SK-N-MC (cell line): ENCODE measurements at regions not wholly inside any gene's neighbourhood (a gene's known extent, or its start where the extent isn't known, plus 50 kb on each side); places are given as distances from the start of the nearest gene placed in this dataset.

ENCODE experiments used
- DNase-seq: peaks from one replicate; pipeline ENCODE4 v3.0.0-alpha.2; 2011; ENCODE audit warnings: low read depth, low spot score
- H3K27ac ChIP-seq: fragments of 200-600 bp; sonication (generic); 2 replicates; pipeline ENCODE4 v1.5.1; 2016; ENCODE audit warnings: mixed run types
- H3K36me3 ChIP-seq: fragments of 200-600 bp; sonication (generic); 2 replicates; pipeline ENCODE4 v1.6.1; 2017; ENCODE audit warnings: antibody characterized with exemption, low read length, mixed read lengths; ENCODE audit not compliant: insufficient read depth
- H3K4me3 ChIP-seq: fragments of 200-600 bp; sonication (generic); 2 replicates; pipeline ENCODE4 v1.5.1; 2016
- H3K9ac ChIP-seq: fragments of 200-600 bp; sonication (generic); 2 replicates; pipeline ENCODE4 v1.8.0; 2017; ENCODE audit warnings: mixed run types, mixed read lengths; ENCODE audit not compliant: insufficient read length
- H3K9me3 ChIP-seq: fragments of 200-600 bp; sonication (generic); 2 replicates; pipeline ENCODE4 v1.6.1; 2017; ENCODE audit warnings: low read depth, mild to moderate bottlenecking, antibody characterized with exemption, low read length, moderate library complexity, mixed read lengths
- EZH2 ChIP-seq: fragments of 200-600 bp; sonication (generic); IDR thresholded peaks from one replicate; pipeline ENCODE4 v1.6.1; 2017; ENCODE audit warnings: antibody characterized with exemption
- FOXP2 ChIP-seq: optimal IDR thresholded peaks from 2 replicates; pipeline ENCODE3; 2011; ENCODE audit warnings: mild to moderate bottlenecking, moderate library complexity; ENCODE audit not compliant: insufficient read depth; ENCODE audit errors: extremely low read length, control extremely low read depth
- POLR2AphosphoS5 ChIP-seq: IDR thresholded peaks from 2 replicates; pipeline ENCODE4 v1.6.1; 2012; ENCODE audit warnings: mild to moderate bottlenecking, low read depth, low read length, borderline replicate concordance

GRCh38 chr3:99586701-99587100 lies 51.7 kb upstream of the COL8A1 start:
- H3K9ac ChIP-seq: no peak overlapping the region
- no peak for TF ChIP-seq EZH2
- TF ChIP-seq FOXP2: no peak
- no peak for TF ChIP-seq POLR2AphosphoS5
- no peak for DNase-seq
- H3K36me3 ChIP-seq: no peaks in the 10 kb centered on the region
- H3K27ac ChIP-seq: no peak overlapping the region
- H3K4me3 ChIP-seq: no peak overlapping the region
- H3K9me3 ChIP-seq: no peaks in the 10 kb centered on the region

- Histone ChIP-seq H3K4me3 (no peak overlapping the region), H3K27ac (no peak overlapping the region), H3K9me3 (no peaks in the 10 kb centered on the region), H3K36me3 (no peaks in the 10 kb centered on the region), H3K9ac (no peak overlapping the region)
- TF ChIP-seq POLR2AphosphoS5: no peak
- no peak for TF ChIP-seq FOXP2
- TF ChIP-seq EZH2: no peak
- DNase-seq: no peak
Measured at GRCh38 chr3:99579965-99580364, 58.4 kb upstream of the COL8A1 start.

DNA sequence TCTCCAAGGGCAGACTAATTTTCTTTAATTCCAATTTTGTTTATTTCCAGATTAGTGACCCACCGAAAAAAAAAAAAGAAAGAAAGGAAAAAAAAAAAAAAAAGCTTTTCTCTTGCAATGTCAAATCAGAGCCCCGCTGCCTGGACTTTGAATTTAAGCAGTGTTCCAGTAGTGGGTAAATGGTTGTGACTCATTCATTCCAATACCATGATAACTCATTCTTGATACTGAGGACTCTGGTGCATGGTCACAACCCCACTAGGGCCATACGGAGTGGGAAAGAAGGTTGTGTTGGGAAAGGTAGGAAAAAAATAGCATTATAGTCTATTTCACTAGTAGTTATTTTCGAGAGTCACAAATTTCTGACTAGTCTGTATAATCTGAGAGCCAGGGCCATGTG lies 59.1 kb upstream of the COL8A1 start:
- Histone ChIP-seq H3K9ac (no peak overlapping the region), H3K36me3 (no peaks in the 10 kb centered on the region), H3K27ac (no peak overlapping the region), H3K4me3 (no peak overlapping the region), H3K9me3 (no peaks in the 10 kb centered on the region)
- no peak for DNase-seq
- no peak for TF ChIP-seq FOXP2
- no peak for TF ChIP-seq EZH2
- no peak for TF ChIP-seq POLR2AphosphoS5

DNA sequence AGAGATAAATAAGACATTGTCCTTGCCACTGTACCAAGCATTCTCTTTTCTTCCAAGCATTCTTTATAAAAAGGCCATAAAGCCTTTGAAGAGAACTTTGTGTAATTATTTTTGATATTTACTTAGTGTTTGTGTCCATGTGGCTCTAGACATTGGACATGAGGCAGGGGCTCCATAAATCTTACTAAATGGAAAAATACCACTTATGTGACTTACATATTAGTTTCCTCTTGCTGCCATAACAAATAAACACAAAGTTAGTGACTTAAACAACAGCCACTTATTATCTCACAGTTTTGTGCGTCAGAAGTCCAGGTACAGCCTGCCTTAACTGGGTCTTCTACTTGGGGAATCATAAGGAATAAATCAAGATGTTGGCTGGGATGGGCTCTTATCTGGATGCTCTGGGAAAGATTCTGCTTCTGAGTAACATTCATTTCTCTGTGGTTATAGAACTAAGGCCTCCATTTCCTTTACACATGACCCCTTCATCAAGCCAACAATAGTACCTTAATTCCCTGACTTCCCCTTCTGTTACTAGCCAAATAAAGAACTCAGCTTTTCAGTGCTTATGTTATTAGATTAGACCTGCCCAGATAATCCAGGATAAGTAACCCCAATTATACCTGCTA lies 59.9 kb upstream of the COL8A1 start:
- Histone ChIP-seq H3K9me3 (no peaks in the 10 kb centered on the region), H3K4me3 (no peak overlapping the region), H3K36me3 (no peaks in the 10 kb centered on the region), H3K9ac (no peak overlapping the region), H3K27ac (no peak overlapping the region)
- no peak for DNase-seq
- TF ChIP-seq POLR2AphosphoS5 (no peak), FOXP2 (no peak), EZH2 (no peak)

DNA sequence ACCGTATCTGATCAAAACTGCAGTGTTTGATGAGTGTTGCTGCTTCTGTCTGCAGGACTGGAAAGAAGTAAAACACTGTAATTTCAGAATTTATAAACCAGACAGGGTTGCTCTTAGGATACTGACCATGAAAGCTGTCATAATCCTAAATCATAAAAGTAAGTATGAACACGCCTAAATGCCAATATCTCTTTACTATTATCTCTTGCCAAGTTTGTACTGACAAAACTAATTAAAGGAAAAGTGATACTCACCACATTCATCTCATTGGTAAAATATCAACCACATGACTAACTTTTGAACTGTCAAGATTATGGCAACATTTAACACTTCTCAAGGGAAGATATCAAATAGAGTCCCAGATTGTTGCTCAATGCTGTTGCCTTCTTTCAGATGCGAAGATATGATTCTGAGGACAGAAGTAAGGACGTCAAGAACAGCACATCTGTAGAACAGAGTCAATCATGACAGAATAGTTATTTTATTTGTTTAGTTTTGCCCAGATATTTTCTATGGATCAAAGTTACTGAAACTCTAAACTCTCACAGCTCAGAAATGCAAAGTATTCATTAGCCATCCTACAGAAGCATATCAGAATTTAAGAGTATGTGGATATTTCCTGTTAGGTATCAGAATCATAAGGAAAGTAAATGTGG lies 61.4 kb upstream of the COL8A1 start:
- Histone ChIP-seq H3K9ac (no peak overlapping the region), H3K4me3 (no peak overlapping the region), H3K27ac (no peak overlapping the region), H3K36me3 (no peaks in the 10 kb centered on the region), H3K9me3 (no peaks in the 10 kb centered on the region)
- no peak for TF ChIP-seq FOXP2
- no peak for TF ChIP-seq POLR2AphosphoS5
- no peak for TF ChIP-seq EZH2
- DNase-seq: no peak

- H3K36me3 ChIP-seq: no peaks in the 10 kb centered on the region
- DNase-seq: no peak
- no peak overlapping the region for H3K27ac ChIP-seq
- TF ChIP-seq FOXP2 (no peak), EZH2 (no peak), POLR2AphosphoS5 (no peak)
- no peak overlapping the region for H3K9ac ChIP-seq
- no peaks in the 10 kb centered on the region for H3K9me3 ChIP-seq
- H3K4me3 ChIP-seq: no peak overlapping the region
Measured at GRCh38 chr3:99575683-99576082, 62.7 kb upstream of the COL8A1 start.

- no peaks in the 10 kb centered on the region for H3K9me3 ChIP-seq
- no peak overlapping the region for H3K27ac ChIP-seq
- H3K4me3 ChIP-seq: no peak overlapping the region
- DNase-seq: no peak
- H3K36me3 ChIP-seq: no peaks in the 10 kb centered on the region
- no peak overlapping the region for H3K9ac ChIP-seq
- no peak for TF ChIP-seq POLR2AphosphoS5
- TF ChIP-seq FOXP2: no peak
- TF ChIP-seq EZH2: no peak
Measured at GRCh38 chr3:99570061-99570460, 68.3 kb upstream of the COL8A1 start.

DNA sequence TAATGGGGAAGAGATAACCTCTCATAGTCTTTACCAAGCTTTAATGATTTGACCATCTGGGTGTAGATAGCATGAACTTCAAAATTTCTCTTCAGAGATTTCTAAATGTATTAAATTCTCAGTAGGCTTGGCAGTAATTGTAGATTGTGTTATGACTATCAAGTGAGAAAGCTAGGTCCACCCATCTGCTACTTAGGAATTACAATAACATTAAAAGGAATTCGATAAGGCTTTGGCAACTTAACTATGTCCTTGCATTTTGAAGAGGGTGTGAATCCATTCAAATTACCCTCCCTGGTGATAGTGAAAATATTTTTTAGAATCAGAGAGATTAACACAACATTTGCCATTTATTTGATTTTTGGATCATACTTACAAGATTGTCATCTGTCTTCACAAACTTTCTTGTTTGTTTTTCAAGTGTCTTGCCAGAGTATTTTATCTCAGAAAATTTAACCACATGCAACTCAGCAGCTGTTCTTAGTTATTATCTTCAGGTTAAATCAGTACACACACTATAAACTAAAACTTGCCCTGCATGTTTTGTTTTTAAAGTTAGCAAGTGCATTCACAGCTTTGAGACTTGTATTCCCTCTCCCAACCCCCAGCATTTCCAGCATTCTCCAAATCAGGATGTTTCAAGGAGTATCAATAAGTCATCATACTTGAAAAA lies 69.6 kb upstream of the COL8A1 start:
- TF ChIP-seq EZH2: no peak
- TF ChIP-seq FOXP2: no peak
- TF ChIP-seq POLR2AphosphoS5: no peak
- Histone ChIP-seq H3K9ac (no peak overlapping the region), H3K36me3 (no peaks in the 10 kb centered on the region), H3K27ac (no peak overlapping the region), H3K4me3 (no peak overlapping the region), H3K9me3 (no peaks in the 10 kb centered on the region)
- no peak for DNase-seq
